ENCODE measurements at regions not wholly inside any gene's neighbourhood (a gene's known extent, or its start where the extent isn't known, plus 50 kb on each side); places are given as distances from the start of the nearest gene placed in this dataset.

DNA sequence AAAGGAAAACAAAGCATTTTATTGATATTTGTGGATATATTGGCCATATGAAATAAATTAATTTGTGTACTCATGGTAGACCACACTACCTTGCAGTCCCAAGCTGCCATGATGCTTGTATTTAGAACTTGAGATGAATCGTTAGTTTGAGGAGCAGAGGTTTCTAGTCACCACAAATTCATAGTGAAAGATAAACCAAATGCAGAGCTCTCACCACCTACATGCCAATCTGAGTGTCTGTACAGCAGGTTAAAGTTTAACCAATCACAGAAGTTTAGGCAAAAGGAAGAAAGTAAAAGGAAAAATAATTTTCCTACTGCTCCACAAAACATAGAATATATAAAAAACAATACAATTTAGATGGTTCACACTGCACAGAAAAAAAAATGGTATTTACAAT lies 163.6 kb upstream of the FTMT start:
- no peak for DNase-seq

DNA sequence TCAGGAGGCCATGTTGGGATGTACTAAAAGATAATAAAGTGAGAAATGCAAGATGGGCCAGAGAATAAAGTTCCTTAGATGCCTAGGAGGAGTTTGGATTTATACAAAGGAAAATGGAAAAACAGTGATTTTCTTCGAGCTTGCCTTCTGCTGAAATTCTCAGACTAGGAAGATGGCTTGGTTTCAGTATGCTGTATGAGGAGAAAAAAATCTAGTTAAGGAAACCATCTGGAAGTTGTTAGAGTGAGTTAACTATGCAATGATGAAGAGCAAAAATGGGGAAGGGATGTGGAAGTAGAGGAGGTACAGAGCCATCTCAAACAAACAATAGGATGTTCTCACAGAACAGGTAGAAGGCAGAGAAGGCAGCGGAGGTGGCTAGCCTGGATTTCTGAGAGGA lies 162.9 kb upstream of the FTMT start:
- DNase-seq: no peak

DNA sequence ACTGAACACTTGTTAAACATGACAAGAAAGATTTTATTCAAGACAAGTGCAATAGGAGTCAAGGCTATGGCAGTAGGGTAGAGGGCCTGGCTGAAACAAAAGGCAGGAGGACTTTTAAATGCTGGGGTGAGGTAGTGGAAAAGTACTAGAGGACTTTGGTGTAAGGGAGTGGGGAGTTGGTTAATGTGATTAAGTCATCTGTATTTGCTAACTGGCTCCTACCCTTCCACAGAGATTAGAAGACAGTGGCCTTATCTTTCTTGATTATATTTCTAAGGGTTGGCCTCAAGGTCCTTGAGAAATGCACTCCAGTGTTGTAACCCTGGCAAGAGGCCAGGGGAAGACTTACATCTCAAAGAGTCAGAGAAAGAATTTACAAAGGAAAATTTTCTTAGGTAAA lies 160.2 kb upstream of the FTMT start:
- no peak for DNase-seq

DNA sequence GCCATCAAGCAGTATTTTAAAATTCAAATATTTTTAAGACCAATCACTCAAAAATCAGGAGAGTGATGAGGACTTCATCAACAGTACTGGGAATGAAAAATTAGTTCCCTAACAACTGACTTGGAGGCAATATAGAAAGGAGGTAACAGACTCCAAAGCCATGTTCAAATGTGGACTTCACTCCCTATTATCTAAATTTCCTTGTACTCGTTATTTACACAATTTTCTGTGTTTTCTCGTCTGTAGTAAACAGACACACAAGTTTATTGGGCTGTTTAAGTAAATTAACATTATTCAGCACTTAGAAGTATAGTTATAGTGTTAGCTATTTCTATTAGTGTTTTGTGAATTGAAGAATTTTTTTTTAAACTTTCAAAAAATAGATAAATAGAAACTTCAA lies 159.5 kb upstream of the FTMT start:
- no peak for DNase-seq

DNA sequence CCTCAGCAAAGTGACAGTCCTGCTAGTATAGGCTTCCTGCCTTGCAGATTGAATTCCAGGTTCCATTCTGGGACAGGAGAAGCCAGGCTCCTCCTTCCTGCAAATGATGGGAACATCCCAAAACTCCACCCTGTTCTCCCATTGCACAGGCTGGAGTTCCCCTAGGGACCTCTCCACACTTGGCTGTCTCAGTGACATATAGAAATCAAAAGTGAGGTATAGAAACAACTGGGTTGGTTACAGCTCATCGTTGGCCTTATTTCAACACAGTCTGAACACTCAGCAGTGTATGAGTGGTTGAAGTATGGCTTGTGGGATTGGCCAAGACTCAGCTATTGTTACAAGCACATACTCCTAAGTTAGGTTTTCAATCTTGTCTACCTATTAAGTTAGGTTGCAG lies 157.8 kb upstream of the FTMT start:
- no peak for DNase-seq

DNA sequence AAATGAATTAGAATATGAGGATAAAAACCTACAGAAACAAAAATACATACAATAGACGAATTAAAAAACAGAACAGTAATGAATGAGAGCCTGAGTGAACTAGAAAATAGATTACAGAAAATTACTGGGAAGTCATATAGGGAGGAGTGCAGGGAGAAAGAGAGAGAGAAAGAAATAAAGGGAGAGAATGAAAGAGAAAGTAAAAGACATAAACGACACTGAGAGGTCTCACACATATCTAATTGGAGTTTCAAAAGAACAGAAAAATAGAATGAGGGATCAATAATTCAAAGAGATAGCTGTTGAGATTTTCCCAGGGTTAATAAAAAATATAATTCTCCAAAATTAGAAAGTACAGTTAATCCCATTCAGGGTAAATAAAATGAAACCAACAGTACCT lies 156.4 kb upstream of the FTMT start:
- no peak for DNase-seq

DNA sequence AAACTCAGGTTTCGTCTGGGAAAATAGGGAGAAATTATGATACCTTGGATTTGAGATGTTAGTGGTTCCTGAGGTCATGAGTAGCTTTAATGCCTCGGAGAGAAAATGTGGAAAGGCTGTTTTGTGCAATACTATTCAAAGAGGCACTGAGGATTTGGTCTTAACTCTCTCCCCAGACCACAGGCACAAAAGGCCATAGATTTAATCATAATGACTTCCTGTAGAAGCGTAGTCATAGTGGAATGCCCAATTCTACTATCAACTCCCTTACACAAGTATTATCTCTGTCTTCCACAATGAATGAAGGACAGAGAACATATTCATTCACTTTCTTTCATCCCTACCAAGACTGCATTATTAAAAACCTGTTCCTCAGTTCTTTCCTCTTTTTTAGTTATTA lies 153.0 kb upstream of the FTMT start:
- no peak for DNase-seq

DNA sequence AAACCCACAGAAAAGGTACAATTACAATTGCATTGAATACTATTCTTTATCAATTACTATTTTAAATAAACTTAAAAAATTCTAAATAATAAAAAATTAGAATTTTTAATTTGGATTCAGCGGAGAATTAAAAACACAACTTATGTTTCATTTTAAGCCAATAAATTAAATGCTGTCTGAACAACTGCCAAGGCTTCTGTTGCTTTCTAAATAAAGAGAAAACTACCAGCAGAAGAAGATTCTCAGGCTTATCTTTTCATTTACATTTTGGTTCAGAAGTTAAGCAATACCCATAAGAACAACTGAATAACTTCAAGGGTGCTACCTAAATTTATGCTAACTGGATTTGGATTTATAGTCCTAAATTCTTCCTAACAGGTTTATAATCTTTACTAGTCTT lies 150.0 kb upstream of the FTMT start:
- no peak for DNase-seq

DNA sequence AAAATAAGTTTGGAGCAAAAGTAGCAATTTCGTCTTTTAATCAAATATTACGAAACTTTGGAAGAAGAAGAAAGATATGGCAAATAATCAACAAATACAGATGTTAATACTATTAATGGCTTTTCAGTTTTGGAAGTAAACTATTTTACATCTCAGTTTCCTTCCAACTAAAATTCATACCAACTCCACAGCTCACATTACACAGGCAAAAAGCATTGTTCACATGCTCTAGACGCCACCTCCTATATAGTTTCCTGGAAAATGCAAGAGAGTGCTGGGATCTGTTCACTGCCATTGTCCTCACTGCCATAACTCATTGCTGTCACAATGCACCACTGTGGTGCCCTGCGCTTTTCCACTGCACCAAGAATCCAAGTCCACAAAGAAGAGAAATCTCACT lies 149.0 kb upstream of the FTMT start:
- DNase-seq: no peak

DNA sequence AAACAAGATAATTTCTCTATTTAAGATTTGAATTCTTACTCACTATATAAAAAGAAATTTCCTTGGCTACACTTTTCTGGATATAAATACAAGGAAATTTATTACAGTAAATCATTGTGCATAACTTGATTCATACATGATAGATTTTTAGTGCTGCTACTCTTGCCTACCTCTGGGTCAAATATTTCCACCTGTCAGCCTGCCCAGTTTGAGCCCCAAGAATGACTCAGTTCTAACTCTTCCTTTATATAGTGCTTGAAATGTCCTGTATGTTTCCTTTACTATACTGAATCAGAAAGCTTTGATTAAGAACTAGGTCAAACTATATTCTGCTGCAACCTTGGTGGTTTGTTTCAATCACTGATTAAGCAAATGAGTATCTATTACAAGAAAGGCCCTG lies 147.4 kb upstream of the FTMT start:
- no peak for DNase-seq

DNA sequence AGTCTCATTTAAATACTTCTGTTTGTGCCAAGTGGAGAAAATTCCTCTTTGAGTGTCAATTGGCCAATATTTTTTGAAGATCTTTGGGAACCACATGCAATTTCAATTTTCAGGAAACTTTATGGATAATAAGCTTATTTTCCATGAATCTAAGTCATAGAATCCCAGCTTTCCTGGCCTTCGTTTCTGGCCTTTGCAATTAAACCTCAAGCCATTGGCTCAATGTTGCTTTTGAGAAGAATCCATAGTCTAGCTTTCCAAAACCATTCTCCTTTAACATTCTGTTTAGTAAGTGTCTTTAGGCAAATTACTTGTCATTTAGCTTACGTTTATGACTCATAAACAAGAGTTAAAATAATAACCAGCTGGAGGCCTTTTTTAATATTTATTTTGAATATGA lies 145.0 kb upstream of the FTMT start:
- no peak for DNase-seq

DNA sequence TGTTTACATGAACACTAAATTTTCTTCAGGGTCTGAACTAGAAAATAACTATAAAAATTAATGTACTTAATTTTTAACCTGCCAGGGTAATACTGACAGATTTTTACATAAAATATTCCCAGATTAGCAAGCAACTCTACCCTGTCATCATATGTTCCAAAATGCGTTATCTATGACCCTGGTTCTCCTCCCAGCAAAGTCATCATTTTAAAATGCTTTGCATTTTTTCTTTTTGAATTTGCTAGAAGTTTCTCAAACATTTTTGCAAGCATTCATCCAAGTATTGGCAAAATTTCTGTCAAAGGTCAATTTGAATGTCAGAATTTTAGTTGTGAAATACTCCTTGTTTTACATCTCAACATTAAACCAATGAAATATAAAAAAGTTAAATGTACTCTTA lies 144.5 kb upstream of the FTMT start:
- no peak for DNase-seq

DNA sequence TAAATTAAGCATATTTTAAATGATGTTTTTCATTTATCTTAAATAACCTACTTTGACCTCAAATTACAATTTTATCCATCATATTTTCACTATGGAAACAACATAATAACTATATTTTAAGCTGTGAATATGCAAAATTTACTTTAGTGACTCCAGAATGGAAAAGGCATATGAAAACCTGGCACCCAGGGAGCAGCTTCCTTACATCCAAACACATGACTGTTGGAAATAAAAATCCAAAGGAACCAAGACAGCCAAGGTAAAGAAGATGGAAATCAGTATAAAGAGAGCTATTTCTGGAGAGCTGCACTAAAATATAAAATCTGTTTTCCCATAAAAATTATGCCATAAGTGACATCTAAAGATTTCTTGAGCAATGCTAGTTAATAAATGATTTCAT lies 140.3 kb upstream of the FTMT start:
- DNase-seq: no peak

DNA sequence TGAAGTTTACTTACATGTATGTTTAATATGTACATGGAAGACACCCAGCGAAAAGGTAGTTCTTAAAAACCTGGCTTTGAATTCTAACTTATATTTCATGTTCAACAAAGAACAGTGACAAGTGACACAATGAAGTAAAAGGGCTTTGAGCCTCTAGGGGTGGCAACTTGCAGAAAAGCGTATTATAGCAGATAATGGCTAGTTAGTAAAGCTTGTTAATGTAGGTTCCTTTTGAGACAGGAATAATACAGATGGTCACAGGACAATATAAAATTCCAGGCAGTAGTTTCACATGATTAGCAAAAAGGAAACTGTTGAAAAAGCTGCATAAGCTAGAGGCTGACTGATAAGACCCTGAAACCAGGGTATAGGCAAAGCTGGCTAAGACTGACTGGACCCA lies 132.4 kb upstream of the FTMT start:
- no peak for DNase-seq

DNA sequence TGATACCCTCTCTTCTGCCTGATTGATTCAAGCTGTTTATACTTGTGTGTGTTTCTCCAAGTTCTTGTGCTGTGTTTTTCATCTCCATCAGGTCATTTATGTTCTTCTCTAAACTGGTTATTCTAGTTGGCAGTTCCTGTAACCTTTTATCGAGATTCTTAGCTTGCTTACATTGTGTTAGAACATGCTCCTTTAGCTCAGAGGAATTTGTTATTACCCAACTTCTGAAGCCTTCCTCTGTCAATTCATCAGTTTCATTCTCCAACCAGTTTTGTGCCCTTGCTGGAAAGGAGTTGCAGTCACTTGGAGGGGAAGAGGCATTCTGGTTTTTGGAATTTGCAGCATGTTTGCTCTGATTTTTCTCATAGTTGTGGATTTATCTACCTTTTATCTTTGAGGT lies 126.2 kb upstream of the FTMT start:
- no peak for DNase-seq

DNA sequence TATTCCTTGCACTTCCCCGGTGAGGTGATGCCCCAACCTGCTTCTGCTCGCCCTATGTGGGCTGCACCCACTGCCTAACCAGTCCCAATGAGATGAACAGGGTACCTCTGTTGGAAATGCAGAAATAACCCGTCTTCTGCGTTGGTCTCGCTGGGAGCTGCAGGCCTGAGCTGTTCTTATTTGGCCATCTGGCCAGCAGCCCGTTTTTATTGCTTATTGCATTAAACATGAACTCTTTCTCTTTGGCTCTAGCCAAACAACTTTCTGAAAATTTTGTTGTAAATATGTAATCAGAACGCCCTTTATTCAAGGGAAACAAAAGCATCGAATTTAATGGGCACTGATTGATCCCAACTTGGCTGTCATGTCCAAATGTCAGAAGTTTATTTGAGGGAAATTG lies 124.7 kb upstream of the FTMT start:
- DNase-seq: no peak

DNA sequence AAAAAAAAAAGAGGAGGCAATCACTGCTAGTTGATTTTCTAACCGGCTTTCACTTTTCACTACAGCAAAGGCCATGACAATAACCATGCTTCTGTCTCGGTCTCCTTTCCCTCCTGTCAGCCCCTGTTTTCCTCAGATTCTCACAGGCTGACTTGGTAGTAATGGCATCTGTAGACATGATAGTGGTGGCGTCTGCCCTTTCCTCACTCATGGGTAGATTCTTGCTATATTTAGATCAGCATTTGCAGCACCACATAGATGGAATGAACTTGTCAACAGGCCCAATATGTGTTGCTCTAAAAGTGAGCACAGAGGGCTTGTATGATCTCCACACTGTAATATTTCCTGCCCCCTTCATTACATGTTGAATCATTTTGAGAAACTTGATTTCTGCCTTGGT lies 120.3 kb upstream of the FTMT start:
- DNase-seq: no peak

DNA sequence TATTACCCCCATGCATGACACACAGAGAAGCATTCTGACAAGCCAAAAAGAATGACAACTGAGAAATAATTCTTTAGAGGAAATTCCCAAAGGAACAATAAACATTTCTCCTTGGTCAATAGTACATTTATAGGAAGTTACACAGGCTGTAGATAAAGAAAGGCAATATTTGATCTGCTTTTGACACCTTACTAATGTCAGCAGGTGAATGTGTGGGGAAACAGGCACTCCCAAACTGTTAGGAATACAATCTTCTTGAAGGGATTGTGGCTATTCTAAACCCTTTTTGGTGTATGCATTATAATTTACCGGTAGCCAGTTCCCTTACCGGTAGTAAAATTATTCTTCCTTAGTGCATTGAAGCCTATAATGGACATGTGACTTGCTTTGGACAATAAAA lies 116.1 kb upstream of the FTMT start:
- DNase-seq: no peak

DNA sequence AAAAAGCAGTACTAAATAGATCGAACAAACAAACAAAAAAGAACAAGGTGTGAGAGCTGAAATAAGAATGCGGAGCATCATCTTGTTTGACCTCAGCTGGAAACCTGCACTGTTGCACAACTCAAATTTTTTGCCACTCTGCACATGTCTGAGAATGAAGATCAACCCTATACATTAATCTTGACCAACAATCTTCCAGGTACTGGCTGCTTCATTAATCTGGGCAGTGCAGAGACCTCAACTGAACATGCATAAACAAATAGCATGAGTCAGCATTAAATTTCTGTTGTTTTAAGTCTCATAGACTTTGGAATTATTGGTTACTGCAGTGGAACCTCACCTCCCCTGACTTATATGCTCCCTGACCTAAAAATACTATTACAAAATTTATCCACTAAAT lies 114.6 kb upstream of the FTMT start:
- DNase-seq: no peak

DNA sequence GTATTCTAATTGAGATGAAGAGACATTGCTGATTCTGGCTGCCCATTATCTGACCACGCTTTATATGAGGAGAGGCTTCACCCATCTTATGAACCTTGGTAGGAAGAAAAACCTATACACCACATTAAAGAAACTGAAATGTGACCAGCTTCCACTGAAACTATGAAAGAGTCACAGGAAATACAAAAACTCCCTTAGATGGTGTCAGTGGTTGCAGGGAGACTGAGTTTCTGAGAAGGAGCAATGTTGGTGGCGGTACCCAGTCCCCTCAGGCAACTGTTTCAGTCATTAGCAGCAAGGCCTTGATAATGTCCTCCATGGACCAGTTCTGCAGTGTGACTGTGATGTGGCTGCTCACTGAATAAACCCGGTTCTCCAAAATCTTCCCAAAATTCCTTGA lies 110.5 kb upstream of the FTMT start:
- no peak for DNase-seq

DNA sequence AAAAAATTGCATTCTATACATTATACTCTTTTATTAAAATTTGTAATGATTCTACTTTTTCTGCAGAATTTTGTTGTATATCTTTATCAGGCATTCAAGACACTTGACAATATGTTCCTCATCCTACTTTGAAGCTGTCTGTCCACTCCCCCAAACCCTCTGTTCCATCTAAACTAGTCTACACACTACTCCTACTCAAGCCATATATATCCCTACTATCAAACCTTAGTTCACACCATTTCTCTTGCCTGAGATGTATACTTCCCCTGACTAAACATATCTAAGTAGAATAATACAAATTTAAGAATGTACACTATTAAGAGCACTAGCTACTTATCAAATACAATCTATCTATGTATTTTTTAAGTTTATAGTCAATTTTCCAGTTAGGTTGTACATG lies 107.1 kb upstream of the FTMT start:
- DNase-seq: no peak

DNA sequence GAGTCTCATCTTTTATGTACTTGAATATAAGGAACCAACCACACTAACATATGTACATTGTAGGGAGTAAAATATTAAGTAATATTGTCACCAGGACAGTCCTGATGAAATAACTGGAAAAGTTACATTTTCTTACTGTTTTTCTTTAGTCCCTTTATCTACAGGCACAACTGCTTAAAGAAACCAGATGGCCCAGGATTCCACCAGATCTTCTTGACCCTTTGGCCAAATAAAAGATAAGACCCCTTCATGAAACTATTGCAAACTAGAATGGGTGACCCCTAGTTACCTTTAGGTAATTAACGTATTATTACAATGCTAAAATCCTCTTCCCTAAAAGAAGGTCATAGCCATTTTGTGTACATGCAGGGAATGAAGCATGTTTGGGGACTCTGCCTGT lies 106.3 kb upstream of the FTMT start:
- no peak for DNase-seq

DNA sequence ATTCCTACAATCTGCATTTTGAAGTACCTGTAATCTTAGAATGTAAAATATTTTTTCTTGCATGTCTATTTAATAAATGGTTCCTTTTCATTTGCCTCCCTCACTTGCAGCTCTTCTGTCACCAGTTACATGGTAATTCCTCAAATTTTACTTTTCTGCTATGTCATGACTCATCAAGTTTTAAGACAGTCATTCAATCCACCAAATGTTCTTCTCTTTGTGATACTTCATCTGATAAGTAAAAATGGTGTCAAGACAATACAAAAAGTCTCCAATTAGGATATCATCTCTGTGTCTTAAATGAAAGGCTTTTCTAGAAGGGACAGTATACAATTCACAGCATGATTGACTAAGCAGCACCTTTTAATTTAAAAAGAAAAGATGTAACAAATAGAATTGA lies 104.9 kb upstream of the FTMT start:
- DNase-seq: no peak

DNA sequence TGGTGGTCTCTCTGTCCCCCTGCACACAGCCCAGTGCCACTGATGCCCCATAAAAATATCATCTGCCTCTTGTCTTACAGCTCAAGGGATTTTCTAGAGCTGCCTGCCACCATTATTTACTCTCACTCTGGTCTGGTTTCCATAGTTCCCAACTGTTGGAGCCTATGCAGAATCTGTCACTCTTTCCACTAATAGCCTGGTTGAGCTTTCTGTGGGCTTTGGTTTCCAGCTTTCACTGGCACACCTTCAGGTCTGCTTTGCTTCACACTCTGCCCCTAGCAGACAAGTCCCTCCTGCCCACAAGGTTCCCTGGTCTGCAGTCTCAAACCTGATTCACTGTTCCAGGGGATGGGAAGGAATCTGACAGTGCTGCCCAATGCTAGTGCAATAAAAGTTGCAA lies 103.0 kb upstream of the FTMT start:
- DNase-seq: no peak

DNA sequence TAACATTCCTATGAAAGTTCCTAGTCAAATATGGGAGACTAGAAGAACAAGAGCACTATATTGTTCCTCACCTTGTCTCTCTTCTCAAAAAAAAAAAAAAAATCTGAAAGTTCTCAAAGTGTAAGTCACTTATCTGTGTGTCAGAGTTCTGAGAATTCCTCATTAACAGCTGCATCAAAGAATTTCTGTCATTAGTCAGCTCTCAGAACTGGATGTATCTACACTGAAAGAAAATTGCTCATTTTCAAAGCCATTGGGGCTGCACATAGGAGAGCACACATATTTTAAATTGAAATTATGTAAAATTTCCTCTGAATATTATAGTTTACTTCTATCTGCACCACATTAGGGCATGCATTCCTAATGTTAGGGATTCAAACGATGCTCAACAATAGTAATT lies 99.5 kb upstream of the FTMT start:
- no peak for DNase-seq

DNA sequence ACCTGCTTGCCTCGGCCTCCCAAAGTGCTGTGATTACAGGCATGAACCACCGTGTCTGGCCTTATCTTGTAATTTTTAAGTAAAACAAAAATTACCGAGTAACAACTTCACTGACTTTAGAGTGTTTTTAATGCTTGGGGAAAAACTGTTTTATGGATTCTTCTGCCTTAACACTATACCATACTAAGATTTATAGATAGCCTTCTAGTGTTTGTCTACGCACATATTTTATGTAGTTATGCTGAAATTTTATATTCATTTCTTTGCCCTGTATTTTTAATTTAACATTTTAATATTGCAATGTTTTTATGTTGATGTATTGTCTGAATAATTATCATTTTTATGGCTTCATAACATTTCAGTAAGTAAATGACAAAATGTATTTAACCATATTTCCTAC lies 96.4 kb upstream of the FTMT start:
- DNase-seq: no peak

DNA sequence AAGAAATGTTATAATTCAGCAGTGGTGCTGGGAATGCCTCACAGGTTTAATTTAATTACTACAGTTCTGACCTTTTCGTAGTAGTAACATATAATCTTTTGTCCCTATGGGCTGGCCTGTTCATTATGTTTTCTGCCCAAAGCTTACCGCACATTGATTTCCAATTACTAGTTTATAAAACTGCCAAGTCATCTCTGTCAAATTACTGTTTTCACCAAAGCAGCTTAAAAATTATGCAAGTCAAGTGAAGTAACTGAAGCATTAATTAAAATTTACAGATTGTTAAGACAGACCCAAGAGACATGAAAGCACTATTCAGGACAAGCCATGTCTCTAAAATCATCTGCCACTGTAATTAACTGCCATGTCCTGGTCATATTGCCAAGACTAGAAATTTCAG lies 93.9 kb upstream of the FTMT start:
- no peak for DNase-seq

All from activated gamma-delta T cell (primary cell).